GM23248 (cell line): ENCODE measurements at regions not wholly inside any gene's neighbourhood (a gene's known extent, or its start where the extent isn't known, plus 50 kb on each side); places are given as distances from the start of the nearest gene placed in this dataset.

ENCODE experiments used
- DNase-seq: peaks from one replicate; pipeline ENCODE4 v3.0.0-alpha.2; 2015
- H2AFZ ChIP-seq: fragments of 200-600 bp; sonication (generic); 2 replicates; pipeline ENCODE4 v1.6.1; 2016; ENCODE audit warnings: antibody characterized with exemption
- H3F3A ChIP-seq: fragments of 200-600 bp; sonication (generic); 2 replicates; pipeline ENCODE4 v1.6.1; 2016; ENCODE audit warnings: mild to moderate bottlenecking, antibody characterized with exemption, mixed run types; ENCODE audit not compliant: insufficient read depth
- H3K27ac ChIP-seq: fragments of 200-600 bp; sonication (generic); 2 replicates; pipeline ENCODE4 v1.5.1; 2016; ENCODE audit warnings: mild to moderate bottlenecking
- H3K27me3 ChIP-seq: fragments of 200-600 bp; sonication (generic); replicated peaks from 2 replicates; pipeline ENCODE4 v1.6.1; 2016; ENCODE audit warnings: mild to moderate bottlenecking; ENCODE audit not compliant: insufficient read depth
- H3K36me3 ChIP-seq: fragments of 200-600 bp; sonication (generic); 2 replicates; pipeline ENCODE4 v1.6.1; 2016; ENCODE audit warnings: low read depth, mild to moderate bottlenecking
- H3K4me1 ChIP-seq: fragments of 200-600 bp; sonication (generic); 2 replicates; pipeline ENCODE4 v1.6.1; 2016; ENCODE audit warnings: mild to moderate bottlenecking; ENCODE audit not compliant: insufficient read depth
- H3K4me2 ChIP-seq: fragments of 200-600 bp; sonication (generic); one replicate; pipeline ENCODE4 v1.6.1; 2016; ENCODE audit warnings: mild to moderate bottlenecking; ENCODE audit not compliant: unreplicated experiment
- H3K4me3 ChIP-seq: fragments of 200-600 bp; sonication (generic); 2 replicates; pipeline ENCODE4 v1.5.1; 2016; ENCODE audit warnings: mild to moderate bottlenecking
- H3K79me2 ChIP-seq: fragments of 200-600 bp; sonication (generic); 2 replicates; pipeline ENCODE4 v1.6.1; 2016; ENCODE audit warnings: mild to moderate bottlenecking; ENCODE audit not compliant: insufficient read depth
- H3K9ac ChIP-seq: fragments of 200-600 bp; sonication (generic); 2 replicates; pipeline ENCODE4 v1.6.1; 2016; ENCODE audit warnings: mild to moderate bottlenecking
- H3K9me2 ChIP-seq: fragments of 200-600 bp; sonication (generic); 2 replicates; pipeline ENCODE4 v1.6.1; 2016; ENCODE audit warnings: mixed run types, mild to moderate bottlenecking, moderate library complexity; ENCODE audit not compliant: insufficient read depth
- H3K9me3 ChIP-seq: fragments of 200-600 bp; sonication (generic); one replicate; pipeline ENCODE4 v1.6.1; 2017; ENCODE audit warnings: low read depth
- H4K20me1 ChIP-seq: fragments of 200-600 bp; sonication (generic); 2 replicates; pipeline ENCODE4 v1.6.0; 2016; ENCODE audit not compliant: insufficient read depth
- EZH2 ChIP-seq: fragments of 200-600 bp; sonication (generic); IDR thresholded peaks from 2 replicates; pipeline ENCODE4 v1.6.1; 2018; ENCODE audit warnings: antibody characterized with exemption, mild to moderate bottlenecking; ENCODE audit not compliant: insufficient read depth, poor library complexity, severe bottlenecking
- EZH2phosphoT487 ChIP-seq: fragments of 200-600 bp; sonication (generic); IDR thresholded peaks from 2 replicates; pipeline ENCODE4 v1.6.1; 2018; ENCODE audit warnings: antibody characterized with exemption, moderate library complexity, mild to moderate bottlenecking, low read depth; ENCODE audit not compliant: insufficient read depth
- whole genome bisulfite sequencing, 2 experiments: methylation state at CpG; one replicate each; pipeline ENCODE4 v1.1.6; 2015 to 2017; ENCODE audit warnings: low lambda C conversion rate in 2 of 2, low coverage in 1 of 2; ENCODE audit errors: missing lambda C conversion rate in 2 of 2; 5-methylcytosine and 5-hydroxymethylcytosine counted together
- in situ Hi-C: fragments of 300-500 bp; cut with MboI; formaldehyde crosslinking; loops from 2 replicates; pipeline ENCODE4 v1.15.0; 2020

GRCh38 chr14:59091404-59091803 is 97.1 kb upstream of the DAAM1 start:
- H2AFZ ChIP-seq = no peak overlapping the region

GRCh38 chr14:59091976-59092375 is 96.5 kb upstream of the DAAM1 start:
- in situ Hi-C loops = no loop called here
- Histone ChIP-seq H3K27ac (no peak overlapping the region), H3K4me3 (no peak overlapping the region), H3K4me2 (no peak overlapping the region), H3K79me2 (no peaks in the 10 kb centered on the region), H3K36me3 (no peaks in the 10 kb centered on the region), H3K9me2 (no peaks in the 10 kb centered on the region), H3F3A (peaks cover under 1% of the 10 kb centered on the region; the same call in 1 of the 2 replicates), H3K27me3 (no peaks in the 10 kb centered on the region), H3K9ac (no peak overlapping the region), H3K9me3 (no peaks in the 10 kb centered on the region), H4K20me1 (no peaks in the 10 kb centered on the region), H2AFZ (no peak overlapping the region), H3K4me1 (peaks cover 10% of the 10 kb centered on the region)
- TF ChIP-seq EZH2 (no peak), EZH2phosphoT487 (no peak)
- DNase-seq = no peak
- 93 to 94% methylated on average over 4 of the region's 4 CpGs for WGBS, 2 experiments

More at GRCh38 chr14:59091404-59091803, 97.1 kb upstream of the DAAM1 start:
- WGBS, 2 experiments = 50 to 53% methylated on average over 4 of the region's 4 CpGs
- no peaks in the 10 kb centered on the region for H3F3A ChIP-seq
- in situ Hi-C loops = no loop called here
- H3K9ac ChIP-seq = no peak overlapping the region
- H4K20me1 ChIP-seq = no peaks in the 10 kb centered on the region
- DNase-seq = no peak
- no peaks in the 10 kb centered on the region for H3K9me3 ChIP-seq
- no peak overlapping the region for H3K4me2 ChIP-seq
- no peaks in the 10 kb centered on the region for H3K9me2 ChIP-seq
- H3K27ac ChIP-seq = no peak overlapping the region
- H3K36me3 ChIP-seq = no peaks in the 10 kb centered on the region
- H3K79me2 ChIP-seq = no peaks in the 10 kb centered on the region
- no peak overlapping the region for H3K4me3 ChIP-seq
- TF ChIP-seq EZH2phosphoT487 = no peak
- no peak for TF ChIP-seq EZH2
- no peaks in the 10 kb centered on the region for H3K27me3 ChIP-seq
- peaks cover 8% of the 10 kb centered on the region; the same call in 1 of the 2 replicates for H3K4me1 ChIP-seq

- H3K27me3 ChIP-seq = no peaks in the 10 kb centered on the region
- H3K9me2 ChIP-seq = no peaks in the 10 kb centered on the region
- in situ Hi-C loops = no loop called here
- peaks cover 28% of the 10 kb centered on the region for H3K4me1 ChIP-seq
- TF ChIP-seq EZH2phosphoT487 = no peak
- no peak for TF ChIP-seq EZH2
- no peak overlapping the region for H3K27ac ChIP-seq
- H3K4me2 ChIP-seq = no peak overlapping the region
- no peaks in the 10 kb centered on the region for H3K36me3 ChIP-seq
- 0 out of 2 replicates have a peak overlapping the region, but pooled peaks have one; percentile 27 for H2AFZ ChIP-seq
- DNase-seq = peak; percentile 23
- no peak overlapping the region for H3K4me3 ChIP-seq
- H3K79me2 ChIP-seq = no peaks in the 10 kb centered on the region
- no peaks in the 10 kb centered on the region for H3K9me3 ChIP-seq
- H3K9ac ChIP-seq = no peak overlapping the region
- 14 to 16% methylated on average over 7 of the region's 7 CpGs for WGBS, 2 experiments
- no peaks in the 10 kb centered on the region for H4K20me1 ChIP-seq
- peaks cover 20% of the 10 kb centered on the region for H3F3A ChIP-seq
Measured at GRCh38 chr14:59093902-59094301, 94.6 kb upstream of the DAAM1 start.

GRCh38 chr14:59096303-59096702 is 92.2 kb upstream of the DAAM1 start:
- no peak for TF ChIP-seq EZH2
- no peak for TF ChIP-seq EZH2phosphoT487
- Histone ChIP-seq H2AFZ (no peak overlapping the region), H3K9me2 (no peaks in the 10 kb centered on the region), H3K4me2 (no peak overlapping the region), H3K9me3 (no peaks in the 10 kb centered on the region), H3K36me3 (no peaks in the 10 kb centered on the region), H3K27ac (no peak overlapping the region), H3K27me3 (no peaks in the 10 kb centered on the region), H3K9ac (no peak overlapping the region), H3K4me3 (no peak overlapping the region), H3K4me1 (peaks cover 38% of the 10 kb centered on the region), H4K20me1 (no peaks in the 10 kb centered on the region), H3F3A (peaks cover 25% of the 10 kb centered on the region), H3K79me2 (no peaks in the 10 kb centered on the region)
- no peak for DNase-seq
- in situ Hi-C loops = no loop called here
- WGBS, 2 experiments = 48 to 50% methylated on average over 2 of the region's 2 CpGs

GRCh38 chr14:59097681-59098080 is 90.8 kb upstream of the DAAM1 start:
- Histone ChIP-seq H3F3A (peaks cover 31% of the 10 kb centered on the region), H3K4me3 (peak overlapping the region; percentile 21), H3K27ac (peak overlapping the region; percentile 93), H3K4me2 (peak overlapping the region; percentile 66), H3K79me2 (no peaks in the 10 kb centered on the region), H3K27me3 (no peaks in the 10 kb centered on the region), H3K9me3 (no peaks in the 10 kb centered on the region), H2AFZ (peak overlapping the region; percentile 29; the same call in 1 of the 2 replicates), H3K9ac (peak overlapping the region; percentile 66), H3K4me1 (peaks cover 46% of the 10 kb centered on the region), H3K36me3 (no peaks in the 10 kb centered on the region), H4K20me1 (no peaks in the 10 kb centered on the region), H3K9me2 (no peaks in the 10 kb centered on the region)
- WGBS, 2 experiments = 43 to 56% methylated on average over 4 of the region's 4 CpGs
- DNase-seq = peak; percentile 69
- in situ Hi-C loops = no loop called here
- no peak for TF ChIP-seq EZH2phosphoT487
